Stimulated activated CD8-positive, alpha-beta memory T cell treated with anti-CD3 and anti-CD28 coated beads, Interleukin-4, amount 100 ng/mL, for 48 hours (primary cell): ENCODE measurements at regions not wholly inside any gene's neighbourhood (a gene's known extent, or its start where the extent isn't known, plus 50 kb on each side); places are given as distances from the start of the nearest gene placed in this dataset.

ENCODE experiments used
- DNase-seq: peaks from one replicate; pipeline ENCODE4 v3.0.0-alpha.2; 2020

GRCh38 chr18:27619090-27619772, 434.1 kb upstream of the CHST9 start:
- DNase-seq: no peak

GRCh38 chr18:27616324-27616723, 431.2 kb upstream of the CHST9 start:
- no peak for DNase-seq

- no peak for DNase-seq
These were observed 430.1 kb upstream of the CHST9 start for GRCh38 chr18:27614951-27615844.

- DNase-seq: no peak
These were observed 424.1 kb upstream of the CHST9 start for GRCh38 chr18:27609221-27609620.

- no peak for DNase-seq
These were observed 423.6 kb upstream of the CHST9 start for GRCh38 chr18:27608742-27609141.

GRCh38 chr18:27608174-27608573, 423.1 kb upstream of the CHST9 start:
- DNase-seq: no peak

GRCh38 chr18:27606741-27607140, 421.6 kb upstream of the CHST9 start:
- DNase-seq: no peak

- peak; percentile 31 for DNase-seq
These were observed 420.2 kb upstream of the CHST9 start for GRCh38 chr18:27605107-27605834.

- DNase-seq: no peak
These were observed 419.5 kb upstream of the CHST9 start for GRCh38 chr18:27604583-27604982.

GRCh38 chr18:27602092-27602491, 417.0 kb upstream of the CHST9 start:
- no peak for DNase-seq

- DNase-seq: no peak
These were observed 415.1 kb upstream of the CHST9 start for GRCh38 chr18:27600245-27600644.

- DNase-seq: peak; percentile 50
These were observed 414.2 kb upstream of the CHST9 start for GRCh38 chr18:27599202-27599829.

- no peak for DNase-seq
These were observed 410.2 kb upstream of the CHST9 start for GRCh38 chr18:27595113-27595838.

GRCh38 chr18:27585602-27586173, 400.6 kb upstream of the CHST9 start:
- DNase-seq: no peak

- no peak for DNase-seq
These were observed 398.4 kb upstream of the CHST9 start for GRCh38 chr18:27583466-27583865.

GRCh38 chr18:27582760-27583412, 397.8 kb upstream of the CHST9 start:
- DNase-seq: no peak

- DNase-seq: no peak
These were observed 396.3 kb upstream of the CHST9 start for GRCh38 chr18:27581296-27581904.

GRCh38 chr18:27579364-27579763, 394.3 kb upstream of the CHST9 start:
- DNase-seq: no peak

GRCh38 chr18:27577752-27578151, 392.6 kb upstream of the CHST9 start:
- DNase-seq: no peak

GRCh38 chr18:27577265-27577664, 392.2 kb upstream of the CHST9 start:
- DNase-seq: no peak

GRCh38 chr18:27567434-27567833, 382.3 kb upstream of the CHST9 start:
- DNase-seq: no peak
